ENCODE measurements at regions not wholly inside any gene's neighbourhood (a gene's known extent, or its start where the extent isn't known, plus 50 kb on each side); places are given as distances from the start of the nearest gene placed in this dataset.

DNA sequence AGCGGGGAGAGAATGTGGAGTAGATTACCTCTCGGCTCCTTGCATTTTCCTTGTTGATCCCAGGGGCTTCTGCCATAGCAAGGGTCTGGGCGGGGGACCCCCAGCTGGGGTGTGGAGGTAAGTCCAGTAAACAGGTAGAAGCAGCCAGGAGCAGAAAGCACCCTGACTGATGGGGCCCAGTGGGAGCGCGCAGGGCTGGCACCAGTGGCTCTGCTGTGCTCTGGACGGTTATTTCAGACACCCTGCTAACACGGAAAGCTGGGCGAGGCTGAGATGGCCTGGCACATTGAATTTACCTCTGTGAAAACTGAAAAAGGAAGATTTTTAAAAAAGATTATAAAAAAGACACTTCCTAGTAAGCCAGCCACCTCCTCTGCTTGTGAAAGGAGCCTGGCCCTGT, 88.4 kb upstream of the CALM2 start:
- no peak for DNase-seq

DNA sequence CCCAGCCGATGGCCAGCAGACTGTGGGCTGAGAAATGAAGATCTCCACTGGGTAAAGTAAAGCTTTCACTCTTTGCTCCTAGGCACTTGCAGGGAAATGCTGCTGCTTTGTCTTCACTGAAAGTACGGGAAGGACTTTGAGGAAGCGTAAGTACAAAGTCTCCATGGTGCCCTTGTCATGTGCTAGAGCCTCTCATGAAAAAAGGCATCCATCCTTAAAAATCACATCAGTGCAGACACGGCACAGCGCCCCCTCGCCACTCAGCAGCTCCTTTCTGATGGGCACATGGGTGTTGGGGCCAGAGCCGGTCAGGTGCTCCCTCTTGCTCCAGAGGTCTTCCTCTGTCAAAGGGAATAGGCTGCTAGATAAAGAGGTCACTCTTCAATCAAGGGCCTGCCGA, 87.8 kb upstream of the CALM2 start:
- no peak for DNase-seq

DNA sequence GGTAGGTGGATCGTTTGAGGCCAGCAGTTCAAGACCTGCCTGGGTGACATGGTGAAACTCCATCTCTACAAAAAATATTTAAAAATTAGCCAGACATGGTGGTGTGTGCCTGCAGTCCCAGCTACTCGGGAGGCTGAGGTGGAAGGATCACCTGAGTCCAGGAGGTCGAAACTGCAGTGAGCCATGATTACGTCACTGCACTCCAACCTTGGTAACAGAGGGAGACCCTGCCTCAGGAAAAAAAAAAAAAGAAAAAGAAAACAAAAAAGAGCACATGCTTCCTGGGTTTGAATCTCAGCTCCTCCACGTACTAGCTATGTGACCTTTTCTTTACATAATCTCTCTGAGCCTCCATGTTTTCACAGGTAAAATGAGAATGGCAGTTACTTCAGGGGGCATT, 86.3 kb upstream of the CALM2 start:
- no peak for DNase-seq

DNA sequence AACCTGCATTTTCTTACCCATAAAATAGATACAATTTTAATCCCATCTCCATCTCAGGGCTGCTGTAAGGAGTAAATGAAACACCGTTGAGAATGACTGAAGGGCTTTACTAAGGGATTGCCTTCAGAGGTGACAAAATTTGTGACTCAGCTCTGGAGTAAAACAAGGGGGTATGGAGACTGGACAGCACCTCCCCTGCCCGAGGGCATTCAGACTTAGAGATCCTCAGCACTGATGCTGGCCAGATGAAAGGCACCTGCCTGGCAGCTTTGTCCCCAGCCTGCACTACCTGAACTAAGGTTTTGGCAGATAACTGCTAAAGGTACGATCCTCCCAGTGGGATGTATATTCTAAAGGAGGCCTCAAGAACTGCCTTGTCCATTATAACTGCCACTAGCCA, 84.7 kb upstream of the CALM2 start:
- DNase-seq, result no peak

DNA sequence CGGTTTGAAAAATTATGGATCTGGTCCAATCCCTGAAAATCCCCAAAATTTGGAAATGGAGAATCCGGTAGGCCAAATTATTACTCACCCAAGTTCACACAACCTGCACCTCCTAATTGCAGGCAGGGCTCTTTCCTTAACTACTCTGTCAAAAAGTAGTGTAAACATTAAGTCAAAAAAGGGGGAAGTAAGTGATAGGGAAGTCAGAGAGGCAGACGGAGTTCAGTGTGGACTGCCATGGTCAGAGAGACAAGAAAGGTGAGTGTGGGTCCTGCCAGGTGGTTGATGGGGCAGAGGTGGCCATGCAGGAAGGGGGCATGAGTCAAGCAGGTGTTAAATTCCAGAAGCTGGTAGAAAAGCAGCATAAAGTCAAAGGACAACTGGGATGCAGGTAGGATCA, 83.5 kb upstream of the CALM2 start:
- no peak for DNase-seq

DNA sequence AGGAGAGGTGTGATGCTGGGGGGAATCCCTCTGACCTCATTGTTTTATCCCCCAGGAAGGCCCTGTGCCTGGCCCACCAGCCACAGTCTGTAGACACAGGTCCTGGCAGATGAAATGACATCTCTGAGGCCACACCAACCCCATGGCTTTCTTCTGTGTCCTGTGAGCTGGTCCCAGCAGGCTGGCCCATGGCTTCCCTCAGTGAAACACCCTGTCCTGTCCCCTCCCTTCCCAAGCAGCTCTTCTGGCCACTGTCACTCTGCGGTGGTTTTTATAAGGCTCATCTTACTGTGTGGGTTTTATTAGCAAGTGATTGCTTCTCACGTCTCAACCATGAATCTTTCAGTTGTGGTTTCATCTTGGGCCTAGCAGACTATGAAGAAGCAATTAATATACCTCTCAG, 81.6 kb upstream of the CALM2 start:
- DNase-seq, result no peak

DNA sequence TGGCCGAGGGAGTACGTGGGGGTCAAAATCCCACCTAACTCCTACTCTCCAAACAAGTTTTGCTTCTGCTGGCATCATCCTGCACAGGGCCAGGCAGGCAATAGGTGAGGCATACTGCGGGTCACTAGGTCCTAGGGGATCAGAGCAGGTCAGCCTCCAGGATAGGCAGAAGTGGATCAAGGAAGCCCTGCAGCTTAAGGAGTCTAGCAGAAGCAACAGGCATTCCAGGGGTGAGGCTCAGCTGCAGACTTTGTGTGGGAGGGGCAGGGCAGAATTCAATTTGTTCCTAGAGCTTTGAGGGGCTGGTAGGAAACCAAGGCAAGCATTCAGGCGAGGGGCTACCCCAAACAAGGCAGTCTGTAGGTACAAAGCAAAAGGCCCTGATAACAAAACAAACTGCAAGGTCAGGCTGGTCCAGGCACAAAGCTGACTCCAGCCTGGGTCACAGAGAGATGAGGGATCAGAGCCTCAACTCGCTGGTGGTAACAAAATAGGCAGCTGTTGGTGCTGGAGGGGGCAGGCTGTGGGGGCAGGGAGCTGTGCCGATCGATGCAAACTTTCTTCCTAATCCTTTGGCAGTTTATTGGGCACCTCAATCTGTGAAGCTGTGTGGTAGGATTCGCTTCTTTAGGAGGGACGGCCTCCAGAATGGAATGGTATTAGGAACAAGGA, 80.2 kb upstream of the CALM2 start:
- no peak for DNase-seq

DNA sequence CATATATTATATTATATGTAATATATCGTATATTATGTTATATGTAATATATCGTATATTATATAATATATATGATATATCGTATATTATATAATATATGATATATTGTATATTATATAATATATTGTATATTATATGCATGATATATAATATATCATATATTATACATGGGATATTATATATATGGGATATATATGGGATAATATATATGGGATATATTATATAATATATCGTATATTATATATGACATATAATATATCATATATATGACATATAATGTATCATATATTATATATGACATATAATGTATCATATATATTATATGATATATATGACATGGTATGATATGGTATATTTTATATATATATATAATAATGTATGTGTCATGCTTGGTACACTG, 79.5 kb upstream of the CALM2 start:
- no peak for DNase-seq

DNA sequence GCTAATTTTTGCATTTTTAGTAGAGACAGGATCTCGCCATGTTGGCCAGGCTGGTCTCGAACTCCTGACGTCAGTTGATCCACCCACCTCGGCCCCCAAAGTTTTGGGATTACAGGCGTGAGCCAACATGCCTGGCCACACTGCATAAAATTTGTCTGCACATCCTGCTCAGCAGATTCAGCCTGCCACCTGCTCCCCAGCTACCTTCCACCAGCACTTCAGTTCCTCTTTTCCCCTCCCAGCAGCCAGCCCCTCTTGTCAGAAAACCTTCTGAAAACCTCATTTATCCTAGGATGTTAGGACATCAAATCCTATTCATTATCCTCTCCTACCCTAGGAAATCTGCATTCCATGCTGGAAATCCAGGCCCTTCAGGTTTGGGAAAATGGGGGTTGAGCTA, 78.2 kb upstream of the CALM2 start:
- DNase-seq, result no peak

DNA sequence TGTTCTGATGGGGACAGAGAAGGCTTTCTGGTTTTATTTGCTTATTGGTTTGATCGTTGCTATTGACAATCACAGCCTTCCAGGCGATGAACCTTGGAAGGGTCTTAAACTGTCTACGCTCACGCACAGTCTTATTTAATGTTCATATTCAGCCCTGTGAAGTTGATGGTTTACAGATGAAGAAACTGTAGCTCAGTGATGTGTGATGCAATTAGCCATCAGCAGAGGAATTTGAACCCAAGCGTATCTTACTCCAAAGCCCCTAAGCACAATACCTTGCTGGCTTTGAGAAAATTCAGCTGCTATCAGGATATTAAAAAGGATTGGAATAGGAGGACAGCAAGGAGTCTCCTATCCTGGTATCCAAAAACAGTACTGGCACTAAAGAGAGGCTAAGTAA, 77.1 kb upstream of the CALM2 start:
- DNase-seq, result no peak

DNA sequence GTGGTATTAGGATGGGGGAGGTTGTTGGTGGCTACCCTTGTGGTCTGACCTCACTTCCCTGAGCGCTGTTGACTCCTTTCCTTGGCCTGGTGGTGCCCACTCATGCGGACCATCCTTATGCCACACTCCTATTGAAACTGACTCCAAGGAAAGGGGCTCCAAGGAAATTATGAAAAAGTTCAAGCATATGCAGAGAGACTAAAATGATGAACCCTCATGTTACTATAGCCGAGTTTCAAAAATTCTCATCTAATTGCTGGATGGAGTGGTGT, 75.0 kb upstream of the CALM2 start:
- no peak for DNase-seq

DNA sequence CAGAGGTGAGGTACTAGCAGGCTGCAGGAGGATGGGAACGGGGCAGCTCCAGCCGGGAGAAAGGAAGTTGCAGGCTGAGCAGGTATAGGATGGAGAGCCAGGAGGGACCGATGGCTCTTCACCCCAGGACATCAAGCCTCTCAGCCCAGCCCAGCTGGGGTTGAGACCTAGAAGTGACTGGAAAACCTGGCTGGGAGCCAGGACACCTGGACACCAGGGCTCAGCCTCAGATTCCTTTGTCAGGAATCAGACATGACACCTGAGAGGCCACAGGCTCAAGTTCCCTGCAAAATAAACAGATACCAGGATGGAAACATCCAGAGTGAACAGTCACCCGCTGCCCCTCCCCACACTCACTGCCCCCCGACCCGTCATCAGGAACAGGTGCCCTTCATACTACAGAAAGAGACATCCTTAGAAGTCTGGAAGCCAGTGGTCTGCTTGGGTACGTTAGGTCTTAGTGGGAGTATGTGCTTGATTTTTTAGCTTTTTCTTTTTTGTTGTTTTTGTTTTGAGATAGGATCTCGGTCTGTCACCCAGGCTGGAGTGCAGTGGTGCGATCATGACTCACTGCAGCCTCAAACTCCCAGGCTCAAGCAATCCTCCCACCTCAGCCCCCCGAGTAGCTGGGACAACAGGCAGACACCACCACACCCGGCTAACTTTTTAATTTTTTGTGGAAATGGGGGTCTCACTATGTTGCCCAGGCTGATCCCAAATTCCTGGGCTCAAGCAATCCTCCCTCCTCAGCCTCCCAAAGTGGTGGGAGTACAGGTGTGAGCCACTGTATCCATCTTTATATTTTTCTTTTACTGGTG, 74.5 kb upstream of the CALM2 start:
- no peak for DNase-seq

DNA sequence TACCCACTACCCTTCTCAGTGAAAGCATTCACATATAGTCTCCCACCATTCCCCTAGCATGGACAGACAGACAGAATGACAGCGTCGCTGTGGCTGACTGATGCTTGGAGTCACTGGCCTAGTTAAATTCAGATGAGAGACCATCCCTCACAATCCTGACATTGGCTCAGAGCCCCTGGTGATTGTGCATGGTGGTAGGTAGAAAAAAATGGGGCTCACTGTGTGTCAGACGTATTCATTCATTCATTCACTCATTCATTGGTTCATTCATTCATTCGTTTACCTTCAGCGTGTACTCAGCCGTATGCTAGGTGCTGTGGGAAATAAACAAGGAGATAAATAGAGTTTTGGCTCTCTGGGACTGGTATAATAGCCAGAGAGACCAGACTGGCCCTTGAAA, 73.6 kb upstream of the CALM2 start:
- DNase-seq, result no peak

DNA sequence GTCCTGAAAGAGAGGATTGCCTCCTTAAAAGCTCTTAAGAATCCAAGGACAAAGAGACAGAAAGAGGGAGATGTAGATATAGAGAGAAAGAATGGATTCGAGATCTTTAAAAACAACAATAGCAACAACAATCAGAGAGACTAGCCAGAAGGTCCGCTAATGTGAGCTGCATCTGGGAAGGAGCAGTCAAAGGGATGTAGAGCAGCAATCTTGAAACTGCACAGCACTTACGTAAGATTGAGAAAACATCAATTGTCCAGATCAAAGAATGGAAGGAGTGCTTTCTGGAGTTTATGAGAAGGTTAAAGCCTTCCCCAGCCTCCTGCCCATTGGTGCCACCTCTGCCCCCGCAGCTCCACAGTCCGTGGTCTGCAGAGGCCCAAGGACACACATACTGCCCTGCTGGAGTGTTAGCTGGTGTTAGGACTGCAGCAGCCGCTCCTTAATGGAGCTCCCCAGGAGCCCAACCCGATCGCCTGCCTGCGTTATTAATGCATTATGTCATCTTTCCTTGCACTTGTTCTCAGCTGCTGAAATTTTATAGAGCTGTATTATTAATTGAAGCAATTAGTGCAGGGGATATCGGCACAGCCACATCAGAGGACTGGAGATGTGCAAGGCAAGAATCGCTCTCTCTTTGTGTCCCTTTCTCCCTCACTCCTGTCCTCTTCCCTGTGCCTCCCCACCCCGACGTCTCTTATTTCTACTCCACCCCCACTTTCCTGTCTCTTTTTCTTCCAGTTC, 73.0 kb upstream of the CALM2 start:
- no peak for DNase-seq

DNA sequence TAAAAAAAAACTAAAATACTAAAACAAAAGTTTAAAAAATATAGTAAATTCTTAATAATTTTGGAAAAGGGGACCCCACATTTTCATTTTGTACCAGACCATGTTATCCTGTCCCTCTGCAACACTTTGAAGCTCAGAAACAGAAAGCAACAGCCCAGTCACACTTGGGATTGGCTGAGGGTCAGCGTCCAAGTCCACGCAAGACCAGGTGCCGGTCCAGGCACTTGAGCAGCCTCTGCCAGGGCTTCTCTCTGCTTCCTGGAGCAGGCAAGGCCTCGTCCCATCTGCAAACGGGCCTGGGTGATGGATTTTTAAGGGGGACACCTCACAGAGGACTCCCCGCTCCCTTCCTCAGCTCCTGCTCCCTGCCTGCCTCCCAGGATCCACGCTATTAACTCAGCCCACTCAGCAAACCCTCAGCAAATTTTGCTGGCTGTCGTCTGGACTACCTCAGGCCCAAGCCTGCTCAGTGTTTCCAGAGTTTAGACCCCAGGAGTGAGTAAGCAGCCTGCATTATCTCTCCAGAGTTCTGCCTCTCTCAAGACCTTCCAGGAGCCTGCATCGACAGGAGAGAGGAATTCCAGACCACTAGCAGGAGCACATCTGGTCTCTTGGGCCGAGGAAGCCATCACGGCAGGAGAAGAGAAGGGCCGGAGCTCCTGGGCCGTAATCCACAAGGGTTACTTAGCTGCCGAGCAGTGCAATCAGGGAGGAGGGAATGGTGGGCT, 67.4 kb upstream of the CALM2 start:
- no peak for DNase-seq

DNA sequence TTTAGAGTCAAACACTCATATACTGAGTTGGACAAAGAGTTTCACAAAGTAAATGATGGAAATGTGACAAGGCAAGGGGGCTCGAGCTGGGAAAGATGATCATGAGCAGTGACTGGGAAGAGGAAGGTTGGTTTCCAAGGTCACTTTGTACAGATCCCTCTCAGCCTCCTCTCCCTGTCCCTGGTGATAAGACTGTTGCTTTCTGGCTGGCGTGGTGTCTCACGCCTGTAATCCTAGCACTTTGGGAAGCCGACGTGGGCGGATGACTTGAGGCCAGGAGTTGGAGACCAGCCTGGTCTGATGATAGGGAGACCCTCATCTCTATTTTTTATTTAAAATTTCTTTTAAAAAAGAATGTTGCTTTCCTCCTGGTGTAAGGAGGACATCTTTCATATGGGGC, 65.4 kb upstream of the CALM2 start:
- DNase-seq, result no peak

DNA sequence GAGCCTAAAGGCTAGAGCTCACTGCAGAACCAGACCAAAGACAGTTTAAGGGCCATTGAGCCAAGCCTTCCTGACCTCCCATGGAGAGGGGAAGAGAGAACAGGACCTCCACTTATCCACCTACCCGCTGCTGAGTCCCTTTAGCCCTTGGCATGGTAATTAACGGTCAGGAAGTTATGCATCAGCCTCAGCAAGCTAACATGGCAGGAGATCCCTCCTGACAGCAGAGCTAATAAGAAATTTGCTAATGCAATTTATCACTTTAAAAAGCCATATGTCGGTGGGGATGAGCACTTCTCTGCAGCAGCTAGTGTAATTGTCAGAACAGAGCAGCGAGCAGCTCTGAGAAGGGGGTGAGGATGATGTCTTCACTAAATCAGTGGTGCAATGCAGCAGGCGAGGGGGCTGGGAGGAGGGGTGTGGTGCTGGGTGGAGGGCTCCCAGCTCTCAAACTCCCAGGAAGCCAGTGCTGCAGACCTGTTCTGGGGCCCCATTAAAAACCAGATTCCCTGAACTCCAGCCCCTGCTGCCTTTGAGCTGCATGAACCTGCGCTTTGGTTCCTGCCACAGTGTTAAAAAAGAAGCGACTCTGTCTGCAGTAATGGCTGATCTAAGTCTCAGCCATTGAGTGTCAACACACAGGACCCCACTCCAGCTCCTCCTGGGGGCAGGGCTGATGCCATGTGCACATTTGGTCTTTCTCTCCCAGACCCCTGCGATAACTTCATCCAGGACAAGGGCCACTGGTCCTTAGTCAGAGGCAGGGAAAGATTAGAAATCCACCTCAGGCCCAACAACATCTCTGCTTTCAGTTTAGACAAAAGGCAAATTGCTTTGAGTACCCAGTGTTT, 63.0 kb upstream of the CALM2 start:
- DNase-seq, result no peak

DNA sequence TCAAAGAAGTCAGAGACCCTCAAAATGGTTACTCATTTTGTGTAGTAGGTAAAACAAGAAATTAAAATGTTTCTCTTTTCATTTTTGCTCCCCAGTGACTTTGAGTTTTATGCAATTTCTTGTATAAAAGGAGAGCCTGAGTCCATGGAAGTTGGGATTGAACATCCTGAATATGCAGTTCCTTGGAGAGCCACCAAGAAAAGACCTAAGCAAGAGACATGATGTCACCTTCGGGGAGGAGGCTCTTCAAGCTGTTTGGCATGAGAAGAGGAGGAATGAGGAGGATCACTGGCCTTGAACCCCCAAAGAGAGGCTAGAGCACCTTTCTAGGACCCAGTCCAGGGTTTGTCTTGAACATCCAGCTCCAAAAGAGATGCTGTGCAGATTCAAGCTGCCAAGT, 62.3 kb upstream of the CALM2 start:
- no peak for DNase-seq

DNA sequence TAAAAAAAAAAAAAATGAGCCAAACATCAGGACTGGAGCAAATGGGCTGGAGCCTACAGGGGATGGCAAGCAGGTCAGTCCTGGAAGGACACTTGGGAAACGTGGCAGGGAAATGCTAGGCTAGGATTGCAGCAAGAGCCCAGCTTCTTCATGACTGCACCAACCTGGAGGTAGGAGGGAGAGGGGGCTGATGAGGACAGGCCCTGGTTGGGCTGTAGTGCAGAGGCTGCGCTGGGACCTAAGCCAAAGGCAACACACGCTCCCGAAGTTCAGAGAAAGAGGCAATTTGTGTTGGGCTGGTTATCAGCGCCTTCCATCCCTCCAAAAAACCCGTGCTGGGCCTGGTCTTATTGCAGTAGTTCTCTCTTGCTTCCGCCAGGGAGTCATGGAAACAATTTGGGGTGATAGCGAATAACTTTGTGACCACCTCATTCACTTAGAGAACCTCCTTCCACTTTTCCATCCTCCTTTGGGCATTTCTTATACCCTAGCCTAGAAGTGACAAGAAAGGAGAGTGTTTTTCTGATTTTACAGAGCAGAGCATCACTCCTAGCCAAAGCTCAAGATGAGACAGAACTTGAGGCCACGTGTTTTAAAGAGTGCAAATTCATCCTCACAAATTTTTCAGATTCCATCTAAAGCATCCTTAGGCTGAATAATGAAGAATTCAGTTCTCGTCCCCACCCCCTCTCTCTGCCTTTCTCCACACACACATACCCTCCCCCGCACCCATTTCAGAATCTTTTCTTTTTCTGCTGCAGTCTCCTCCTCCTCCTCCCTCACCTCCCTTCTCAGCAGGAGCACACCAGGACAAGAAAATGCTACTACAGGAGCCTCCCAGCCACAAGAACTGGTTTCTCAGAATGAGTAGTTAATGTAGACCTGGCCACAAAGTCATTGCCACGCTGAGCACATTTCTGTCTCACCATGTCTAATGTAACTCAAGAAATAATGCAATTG, 61.3 kb upstream of the CALM2 start:
- no peak for DNase-seq

DNA sequence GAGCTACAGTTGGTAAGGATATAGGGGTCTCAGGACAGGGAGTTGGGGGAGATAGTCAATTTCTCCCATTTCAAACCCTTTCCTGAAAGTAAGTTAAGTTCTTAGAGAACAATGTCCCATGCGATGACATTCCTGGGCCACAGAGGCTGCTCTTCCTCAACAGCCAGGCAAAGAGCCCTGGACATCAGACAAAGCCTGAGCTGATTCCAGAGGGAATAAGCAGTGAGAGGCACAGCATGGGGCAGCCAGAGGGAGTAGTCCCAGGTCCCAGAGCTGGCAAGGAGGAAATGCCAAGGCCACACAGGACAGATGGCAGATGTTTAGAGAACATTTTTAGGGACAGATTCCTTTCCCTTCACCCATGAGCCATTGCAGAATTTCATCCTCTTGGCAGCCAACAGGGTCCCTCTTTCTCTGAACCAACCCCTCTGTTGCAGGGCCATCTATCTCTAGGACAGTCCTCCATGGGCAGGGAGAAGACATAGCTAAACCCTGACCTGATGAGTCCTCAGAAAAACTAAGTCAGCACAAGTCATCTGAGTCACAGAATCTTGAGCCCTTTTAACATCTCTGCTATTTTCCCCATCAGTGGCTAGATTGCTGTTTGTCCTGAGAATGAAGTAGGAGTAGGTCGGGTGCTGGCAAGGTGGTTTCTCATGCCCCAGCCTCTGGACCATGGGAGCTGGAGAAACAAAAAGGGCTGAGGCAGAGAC, 60.3 kb upstream of the CALM2 start:
- DNase-seq, result no peak

DNA sequence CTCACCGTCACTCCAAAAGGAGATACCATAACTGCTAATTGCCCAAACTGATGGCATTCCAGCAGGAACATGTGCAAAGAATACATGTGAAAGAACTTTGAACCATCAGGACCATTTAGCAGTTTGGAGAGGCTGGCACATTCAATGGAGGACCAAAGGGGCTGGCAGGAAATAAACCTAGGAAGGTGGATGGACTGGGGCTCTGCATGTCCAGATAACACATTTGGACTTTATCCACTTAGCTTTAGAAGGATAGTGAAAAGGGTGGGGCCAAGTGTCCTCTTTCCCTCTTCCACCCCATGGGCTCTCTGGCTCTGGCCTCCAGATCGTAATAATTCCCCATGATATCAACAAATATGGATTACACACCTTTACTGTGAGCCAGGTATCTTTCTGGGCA, 58.8 kb upstream of the CALM2 start:
- DNase-seq, result no peak

All from stimulated activated naive CD4-positive, alpha-beta T cell treated with Interleukin-2 at 50 U/mL for 16 hours (primary cell).